NCI-H1092 treated with DMSO at 0.1 percent for 48 hours (cell line): ENCODE measurements at regions not wholly inside any gene's neighbourhood (a gene's known extent, or its start where the extent isn't known, plus 50 kb on each side); places are given as distances from the start of the nearest gene placed in this dataset.

Experiments
- DNase-seq: peaks from one replicate; lab custom pipeline; 2025; lab: John Stamatoyannopoulos, UW

- no peak for DNase-seq
Measured at GRCh38 chr5:111004291-111004690, 67.2 kb upstream of the TSLP start.

- DNase-seq: no peak
Measured at GRCh38 chr5:111010783-111011182, 60.7 kb upstream of the TSLP start.

- no peak for DNase-seq
Measured at GRCh38 chr5:111013011-111013410, 58.5 kb upstream of the TSLP start.

- DNase-seq: no peak
Measured at GRCh38 chr5:111016801-111017200, 54.7 kb upstream of the TSLP start.

GRCh38 chr5:111017731-111018130 lies 53.8 kb upstream of the TSLP start:
- DNase-seq: no peak
